A549 (cell line): ENCODE measurements at regions not wholly inside any gene's neighbourhood (a gene's known extent, or its start where the extent isn't known, plus 50 kb on each side); places are given as distances from the start of the nearest gene placed in this dataset.

Experiments used
- ATAC-seq, 2 experiments: fragments of 200-7000 bp in 1 of 2; fragments of >200 bp in 1 of 2; cut with Nextera tagmentation in 1 of 2; cut with Tn5 transposase in 1 of 2; 3 replicates each; pipeline versions ENCODE4 v1.8.0 to v1.9.1; 2018 to 2020; ENCODE audit warnings: mild to moderate bottlenecking in 1 of 2, moderate library complexity in 1 of 2
- CTCF ChIA-PET: fragments of 300-600 bp; sonication (Branson Sonifier 250); formaldehyde crosslinking; extraction: SDS; loops from one replicate; lab custom pipeline; 2021; ENCODE audit warnings: antibody characterized with exemption, inconsistent platforms; lab: Yijun Ruan, JAX
- POLR2A ChIA-PET: fragments of 350-600 bp; formaldehyde crosslinking; extraction: SDS; loops from one replicate; lab custom pipeline; 2021; ENCODE audit warnings: antibody characterized with exemption, inconsistent platforms; lab: Yijun Ruan, JAX
- DNase-seq, 2 experiments: peaks; one replicate each; pipeline versions ENCODE4 v3.0.0 to v3.0.0-alpha.2; 2011 to 2016; ENCODE audit warnings: low read depth in 1 of 2, low spot score in 1 of 2
- FAIRE-seq: peaks from 2 replicates; lab custom pipeline; 2011; peaks lifted over from hg19 to GRCh38; lab: Jason Lieb, UNC
- H3K27ac ChIP-seq, 2 experiments: fragments of >200 bp; sonication (Bioruptor Twin); formaldehyde crosslinking; 3 replicates each; pipeline ENCODE4 v1.5.1; 2016 to 2017
- H3K4me1 ChIP-seq: fragments of >200 bp; sonication (Bioruptor Twin); formaldehyde crosslinking; 3 replicates; pipeline ENCODE4 v1.6.1; 2016
- H3K4me2 ChIP-seq: fragments of >200 bp; sonication (Bioruptor Twin); formaldehyde crosslinking; 3 replicates; pipeline ENCODE4 v1.6.1; 2016
- H3K4me3 ChIP-seq: fragments of >200 bp; sonication (Bioruptor Twin); formaldehyde crosslinking; 3 replicates; pipeline ENCODE4 v1.5.1; 2016
- H3K9me3 ChIP-seq: fragments of >200 bp; sonication (Bioruptor Twin); formaldehyde crosslinking; 3 replicates; pipeline ENCODE4 v1.6.1; 2016
- BHLHE40 ChIP-seq: IDR thresholded peaks from 2 replicates; pipeline ENCODE4 v1.6.1; 2012; ENCODE audit warnings: low read depth, low read length, inconsistent platforms
- CEBPB ChIP-seq, 2 experiments: fragments of >200 bp in 1 of 2; sonication (Bioruptor Twin) in 1 of 2; formaldehyde crosslinking in 1 of 2; IDR thresholded peaks; 2 replicates each; pipeline ENCODE4 v1.6.1; 2012 to 2016
- CHD4 ChIP-seq: fragments of 200-600 bp; sonication (generic); IDR thresholded peaks from 2 replicates; pipeline ENCODE4 v1.6.1; 2016; ENCODE audit warnings: antibody characterized with exemption, mild to moderate bottlenecking, borderline replicate concordance
- EP300 ChIP-seq, 2 experiments: fragments of >200 bp; sonication (Bioruptor Twin); formaldehyde crosslinking; IDR thresholded peaks; 2 replicates in 1 of 2; 3 replicates in 1 of 2; pipeline ENCODE4 v1.6.1; 2016 to 2017
- ESRRA ChIP-seq: fragments of 150-350 bp; IDR thresholded peaks from 2 replicates; pipeline ENCODE4 v1.6.1; 2014; ENCODE audit warnings: mild to moderate bottlenecking, low read length, borderline replicate concordance
- FOSL2 ChIP-seq, 2 experiments: fragments of 450-650 bp in 1 of 2; fragments of >200 bp in 1 of 2; sonication (Bioruptor Twin) in 1 of 2; formaldehyde crosslinking; IDR thresholded peaks; 2 replicates each; pipeline versions ENCODE4 v1.5.0 to v1.6.1; 2016 to 2020; ENCODE audit warnings: mild to moderate bottlenecking in 1 of 2, moderate library complexity in 1 of 2
- HDAC2 ChIP-seq: fragments of 200-600 bp; sonication (generic); IDR thresholded peaks from 2 replicates; pipeline ENCODE4 v1.6.1; 2016
- HOXB5 ChIP-seq: fragments of 250-450 bp; sonication (Bioruptor Pico); IDR thresholded peaks from 2 replicates; pipeline ENCODE4 v1.5.0; 2020; ENCODE audit warnings: mild to moderate bottlenecking, moderate library complexity
- KDM1A ChIP-seq: fragments of 200-600 bp; sonication (generic); IDR thresholded peaks from 2 replicates; pipeline ENCODE4 v1.6.1; 2016; ENCODE audit warnings: low read depth, mild to moderate bottlenecking
- MAFK ChIP-seq: fragments of 450-650 bp; IDR thresholded peaks from 2 replicates; pipeline ENCODE4 v1.6.1; 2014; ENCODE audit not compliant: partially characterized antibody
- MAX ChIP-seq: IDR thresholded peaks from 2 replicates; pipeline ENCODE4 v1.6.1; 2012
- MYC ChIP-seq: IDR thresholded peaks from 2 replicates; pipeline ENCODE4 v1.6.1; 2012; ENCODE audit warnings: mild to moderate bottlenecking, inconsistent platforms, low read length, improper control_type of control experiment, borderline replicate concordance
- POLR2A ChIP-seq: IDR thresholded peaks from 2 replicates; pipeline ENCODE4 v1.6.1; 2012; ENCODE audit warnings: mild to moderate bottlenecking, low read length
- POLR2AphosphoS2 ChIP-seq: conservative IDR thresholded peaks from 2 replicates; pipeline ENCODE4 v1.6.1; 2012; ENCODE audit warnings: low read length, improper control_type of control experiment, inconsistent platforms
- RCOR1 ChIP-seq: fragments of 150-350 bp; IDR thresholded peaks from 2 replicates; pipeline ENCODE4 v1.6.1; 2014; ENCODE audit warnings: antibody characterized with exemption, low read length, low read depth
- SREBF2 ChIP-seq: fragments of 450-650 bp; IDR thresholded peaks from 2 replicates; pipeline ENCODE4 v1.6.1; 2014; ENCODE audit warnings: mild to moderate bottlenecking, moderate library complexity
- TP53 ChIP-seq: fragments of 250-450 bp; sonication (Bioruptor Pico); IDR thresholded peaks from 2 replicates; pipeline ENCODE4 v1.5.0; 2021; ENCODE audit warnings: mild to moderate bottlenecking, moderate library complexity
- ZFP36 ChIP-seq: fragments of 450-650 bp; IDR thresholded peaks from 2 replicates; pipeline ENCODE4 v1.6.1; 2014; ENCODE audit warnings: borderline replicate concordance; ENCODE audit not compliant: partially characterized antibody
- ZNF302 ChIP-seq: fragments of 250-450 bp; sonication (Bioruptor Pico); IDR thresholded peaks from 2 replicates; pipeline ENCODE4 v1.9.0; 2021; ENCODE audit warnings: inconsistent platforms, mild to moderate bottlenecking, moderate library complexity
- ZSCAN20 ChIP-seq: fragments of 250-450 bp; sonication (Bioruptor Pico); IDR thresholded peaks from 2 replicates; pipeline ENCODE4 v1.8.0; 2022; ENCODE audit warnings: mild to moderate bottlenecking, moderate library complexity
- WGBS: methylation state at CpG from one replicate; pipeline ENCODE4 v1.1.6; 2017; ENCODE audit errors: missing lambda C conversion rate; 5-methylcytosine and 5-hydroxymethylcytosine counted together
- TF ChIP-seq, protein P1 (sequence below): fragments of >200 bp; sonication (Bioruptor Twin); formaldehyde crosslinking; IDR thresholded peaks from 2 replicates; pipeline ENCODE4 v1.6.1; 2016
- TF ChIP-seq, protein P2 (sequence below): fragments of >200 bp; sonication (Bioruptor Twin); formaldehyde crosslinking; IDR thresholded peaks from 3 replicates; pipeline ENCODE4 v1.6.1; 2016

DNA sequence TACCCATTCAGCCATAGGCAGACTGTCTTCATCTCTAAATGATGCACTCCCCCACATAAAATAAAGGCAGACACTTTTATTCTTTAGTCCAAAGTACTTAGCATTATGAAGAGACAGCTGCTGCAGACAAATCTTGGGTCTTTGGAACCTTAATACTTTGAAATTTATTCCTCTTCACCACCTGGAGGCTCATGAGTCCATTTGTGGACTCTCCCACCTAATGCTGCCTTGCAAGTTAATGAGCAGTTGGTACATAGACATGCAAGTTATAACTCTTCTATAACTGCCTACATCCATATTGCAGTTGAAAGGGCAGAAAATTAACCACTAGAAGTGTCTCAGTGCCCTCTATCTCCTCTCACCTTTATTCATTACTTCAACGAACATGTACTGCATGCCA, 118.6 kb upstream of the CPEB2 start:
- DNase-seq (no peak), ATAC-seq (no peak), FAIRE-seq (no peak)
- Histone ChIP-seq H3K4me2 (no peak overlapping the region), H3K4me3 (no peak overlapping the region), H3K9me3 (no peaks in the 10 kb centered on the region), H3K4me1 (peaks cover 12% of the 10 kb centered on the region; the same call in 1 of the 3 replicates), H3K27ac (no peak overlapping the region)
- TF ChIP-seq POLR2A (no peak), SREBF2 (no peak), MYC (no peak)
- WGBS: 72% methylated on average over 1 of the region's 1 CpG
- CTCF ChIA-PET: interaction anchor here (1.2 kb wide), 1 partner anchor 12 kb away, joined by 4 read pairs; no protein-coding TSS in a partner anchor
- POLR2A ChIA-PET: no interaction called here

DNA sequence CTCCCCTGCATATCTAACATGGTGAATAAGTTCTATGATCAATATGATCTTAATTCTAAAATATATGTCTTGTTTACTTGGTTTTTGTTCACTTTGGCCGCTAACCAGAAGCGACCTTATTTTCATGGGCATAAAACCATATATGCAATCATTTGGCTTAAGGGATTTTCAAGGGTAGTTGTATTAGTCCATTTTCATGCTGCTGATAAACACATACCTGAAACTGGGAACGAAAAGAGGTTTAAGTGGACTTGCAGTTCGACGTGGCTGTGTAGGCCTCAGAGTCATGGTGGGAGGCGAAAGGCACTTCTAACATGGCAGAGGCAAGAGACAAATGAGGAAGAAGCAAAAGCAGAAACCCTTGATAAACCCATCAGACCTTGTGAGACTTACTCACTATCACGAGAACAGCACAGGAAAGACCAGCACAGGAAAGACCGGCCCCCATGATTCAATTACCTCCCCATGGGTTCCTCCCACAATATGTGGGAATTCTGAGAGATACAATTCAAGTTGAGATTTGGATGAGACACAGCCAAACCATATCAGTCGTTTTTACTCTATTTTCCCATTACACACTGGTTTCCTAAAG, 114.3 kb upstream of the CPEB2 start:
- H3K4me2 ChIP-seq: no peak overlapping the region
- no peaks in the 10 kb centered on the region; the same call in 2 of the 3 replicates for H3K9me3 ChIP-seq
- peaks cover 17% of the 10 kb centered on the region; the same call in 1 of the 3 replicates for H3K4me1 ChIP-seq
- DNase-seq (no peak), FAIRE-seq (no peak), ATAC-seq (no peak)
- CTCF ChIA-PET: no interaction called here
- no peak for TF ChIP-seq HOXB5
- no peak for TF ChIP-seq ZSCAN20
- TF ChIP-seq MAFK: no peak
- TF ChIP-seq POLR2AphosphoS2: no peak
- TF ChIP-seq ZFP36: no peak
- TF ChIP-seq CHD4: no peak
- WGBS: 86% methylated on average over 9 of the region's 9 CpGs
- POLR2A ChIA-PET: no interaction called here
- H3K4me3 ChIP-seq: no peak overlapping the region
- H3K27ac ChIP-seq: peak overlapping the region in 1 of 2 experiments; percentile 35; a peak in 1 of 6 replicates

DNA sequence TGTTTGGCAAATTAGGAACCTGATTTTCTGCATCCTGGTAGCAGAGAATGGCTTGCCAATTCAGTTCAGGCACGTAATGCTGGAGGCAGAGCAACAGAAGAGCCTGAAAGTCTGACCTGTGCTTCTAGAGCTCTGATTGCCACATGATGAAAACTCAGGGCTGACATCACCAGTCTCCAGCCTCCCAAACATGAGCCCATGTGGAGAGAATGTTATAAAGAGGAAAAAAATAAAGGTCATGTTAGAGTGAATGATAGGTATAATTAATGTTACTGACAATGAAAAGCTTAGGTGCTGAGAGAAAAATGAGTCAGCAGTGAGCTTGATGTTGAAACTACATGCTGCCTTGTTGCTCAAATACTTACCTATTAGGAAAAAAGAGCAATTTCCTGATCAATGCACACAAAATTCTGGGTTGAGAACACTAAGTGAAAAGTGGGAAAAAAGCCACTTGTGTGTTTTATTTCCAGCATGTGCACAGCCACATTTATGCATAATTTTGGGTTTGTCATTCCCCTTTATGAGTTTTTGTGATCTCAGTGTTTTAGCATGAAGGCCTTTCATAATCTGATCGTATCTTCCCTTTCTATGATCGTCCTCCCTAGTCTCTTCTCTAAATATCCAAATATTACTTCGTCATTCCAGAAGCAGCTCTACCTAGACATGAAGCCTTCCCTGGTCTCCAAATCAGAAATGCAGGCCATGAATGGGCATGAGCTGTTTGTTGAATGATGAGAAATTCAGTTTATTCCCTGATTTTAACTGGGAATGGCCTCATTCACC, 113.3 kb upstream of the CPEB2 start:
- H3K4me2 ChIP-seq: peak overlapping the region; percentile 18; the same call in 1 of the 3 replicates
- peak overlapping the region in 1 of 2 experiments; percentile 35; a peak in 2 of 6 replicates for H3K27ac ChIP-seq
- CTCF ChIA-PET: interaction anchor here (1.0 kb wide), 2 partner anchors 16 to 1234 kb away, joined by 3 to 4 read pairs; no protein-coding TSS in a partner anchor
- DNase-seq: peak in 1 of 2 experiments; percentile 21
- no peak overlapping the region for H3K4me3 ChIP-seq
- 75% methylated on average over 4 of the region's 4 CpGs for WGBS
- no peaks in the 10 kb centered on the region; the same call in 2 of the 3 replicates for H3K9me3 ChIP-seq
- 0 out of 4 replicates have a peak, but pooled peaks of 1 of the 2 experiments have one; percentile 10 for TF ChIP-seq CEBPB (IDR thresholded peaks at IDR 0.05)
- TF ChIP-seq, protein P1, sequence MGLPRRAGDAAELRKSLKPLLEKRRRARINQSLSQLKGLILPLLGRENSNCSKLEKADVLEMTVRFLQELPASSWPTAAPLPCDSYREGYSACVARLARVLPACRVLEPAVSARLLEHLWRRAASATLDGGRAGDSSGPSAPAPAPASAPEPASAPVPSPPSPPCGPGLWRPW: no peak
- TF ChIP-seq, all 56 proteins: peak for 1
- FAIRE-seq (no peak), ATAC-seq (peak in 1 of 2 experiments; percentile 39; a peak in 2 of 6 replicates)
- POLR2A ChIA-PET: no interaction called here
- peaks cover 17% of the 10 kb centered on the region; the same call in 1 of the 3 replicates for H3K4me1 ChIP-seq

- ChIA-PET POLR2A (no interaction called here), CTCF (no interaction called here)
- Histone ChIP-seq H3K4me3 (no peak overlapping the region), H3K27ac (no peak overlapping the region), H3K9me3 (no peaks in the 10 kb centered on the region; the same call in 2 of the 3 replicates), H3K4me1 (peaks cover 9% of the 10 kb centered on the region; the same call in 1 of the 3 replicates), H3K4me2 (no peak overlapping the region)
- 88% methylated on average over 2 of the region's 3 CpGs for WGBS
- TF ChIP-seq MAX: no peak
- TF ChIP-seq BHLHE40: no peak
- no peak for TF ChIP-seq ESRRA
- TF ChIP-seq, protein P2, sequence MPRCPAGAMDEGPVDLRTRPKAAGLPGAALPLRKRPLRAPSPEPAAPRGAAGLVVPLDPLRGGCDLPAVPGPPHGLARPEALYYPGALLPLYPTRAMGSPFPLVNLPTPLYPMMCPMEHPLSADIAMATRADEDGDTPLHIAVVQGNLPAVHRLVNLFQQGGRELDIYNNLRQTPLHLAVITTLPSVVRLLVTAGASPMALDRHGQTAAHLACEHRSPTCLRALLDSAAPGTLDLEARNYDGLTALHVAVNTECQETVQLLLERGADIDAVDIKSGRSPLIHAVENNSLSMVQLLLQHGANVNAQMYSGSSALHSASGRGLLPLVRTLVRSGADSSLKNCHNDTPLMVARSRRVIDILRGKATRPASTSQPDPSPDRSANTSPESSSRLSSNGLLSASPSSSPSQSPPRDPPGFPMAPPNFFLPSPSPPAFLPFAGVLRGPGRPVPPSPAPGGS: no peak
- TF ChIP-seq, protein P1: no peak
- TF ChIP-seq TP53 (CRISPR knock-in tag): no peak
- no peak for TF ChIP-seq KDM1A
- TF ChIP-seq ZNF302 (CRISPR knock-in tag): no peak
- no peak for TF ChIP-seq HDAC2
- TF ChIP-seq ZFP36: no peak
- no peak for TF ChIP-seq POLR2A
- TF ChIP-seq ZSCAN20: no peak
- TF ChIP-seq FOSL2 (IDR thresholded peaks at IDR 0.05): no peak
- TF ChIP-seq FOSL2 (CRISPR knock-in tag; IDR thresholded peaks at IDR 0.05): no peak
- no peak for TF ChIP-seq RCOR1
- TF ChIP-seq EP300 (IDR thresholded peaks at IDR 0.05): no peak
- ATAC-seq: no peak
- FAIRE-seq: no peak
- DNase-seq: no peak
These were observed 109.7 kb upstream of the CPEB2 start for GRCh38 chr4:14892563-14892962.
